Muscle of leg (tissue), 3 donors: ENCODE measurements at regions not wholly inside any gene's neighbourhood (a gene's known extent, or its start where the extent isn't known, plus 50 kb on each side); places are given as distances from the start of the nearest gene placed in this dataset.
A peak's percentile ranks its signal among the peaks of the same experiment; 100 is the strongest.

Experiments used
- DNase-seq: peaks from one replicate; pipeline ENCODE4 v3.0.0; 2013
- H3K27ac ChIP-seq: one replicate; pipeline ENCODE4 v1.5.1; 2013; ENCODE audit warnings: mild to moderate bottlenecking, low read length, control low read depth
- H3K27me3 ChIP-seq: one replicate; pipeline ENCODE4 v1.6.1; 2013; ENCODE audit warnings: low read length; ENCODE audit not compliant: control insufficient read depth, insufficient read depth
- H3K36me3 ChIP-seq: one replicate; pipeline ENCODE4 v1.6.1; 2013; ENCODE audit warnings: low read length; ENCODE audit not compliant: control insufficient read depth, insufficient read depth
- H3K4me1 ChIP-seq: one replicate; pipeline ENCODE4 v1.6.1; 2013; ENCODE audit warnings: low read length; ENCODE audit not compliant: control insufficient read depth, insufficient read depth
- H3K4me3 ChIP-seq: one replicate; pipeline ENCODE4 v1.5.1; 2013; ENCODE audit warnings: low read length, control low read depth
- H3K9me3 ChIP-seq: replicated peaks from 2 replicates; pipeline ENCODE4 v1.6.1; 2013; ENCODE audit warnings: low read depth, low read length; ENCODE audit not compliant: control insufficient read depth
- WGBS: methylation state at CpG from one replicate; pipeline ENCODE4 v1.1.5; 2013; ENCODE audit warnings: missing lambda C conversion rate; ENCODE audit not compliant: insufficient coverage; 5-methylcytosine and 5-hydroxymethylcytosine counted together

DNA sequence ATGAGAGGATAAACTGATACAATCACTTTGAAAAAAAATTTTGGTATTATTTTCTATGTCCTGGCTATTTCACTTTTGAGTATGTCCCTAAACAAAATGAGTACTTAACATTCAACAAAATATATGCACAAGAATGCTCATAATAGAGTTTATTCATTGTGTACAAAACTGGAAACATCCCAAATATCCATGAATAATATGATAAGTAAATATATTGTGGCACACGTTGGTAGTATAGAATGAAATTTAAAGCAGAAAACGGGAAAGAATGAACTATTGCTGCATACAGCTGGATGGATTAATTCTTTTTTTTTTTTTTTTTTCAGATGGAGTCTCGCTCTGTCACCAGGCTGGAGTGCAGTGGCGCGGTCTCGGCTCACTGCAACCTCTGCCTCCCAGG, 725.2 kb downstream of the LTN1 start:
- Histone ChIP-seq H3K27me3 (no peaks in the 10 kb centered on the region), H3K27ac (no peak overlapping the region), H3K4me1 (no peaks in the 10 kb centered on the region), H3K4me3 (no peak overlapping the region), H3K9me3 (no peaks in the 10 kb centered on the region), H3K36me3 (no peaks in the 10 kb centered on the region)
- WGBS, result no CpG with 5 or more reads among the region's 6 CpGs
- no peak for DNase-seq

- Histone ChIP-seq H3K4me1 (no peaks in the 10 kb centered on the region), H3K4me3 (no peak overlapping the region), H3K9me3 (no peaks in the 10 kb centered on the region), H3K36me3 (no peaks in the 10 kb centered on the region), H3K27me3 (no peaks in the 10 kb centered on the region), H3K27ac (no peak overlapping the region)
- no peak for DNase-seq
- WGBS, result no CpG with 5 or more reads among the region's 1 CpG
Measured at GRCh38 chr21:28266061-28266460, 726.6 kb downstream of the LTN1 start.

GRCh38 chr21:28263974-28264373, 728.7 kb downstream of the LTN1 start:
- DNase-seq, result no peak
- H3K27me3 ChIP-seq, result no peaks in the 10 kb centered on the region
- H3K4me1 ChIP-seq, result no peaks in the 10 kb centered on the region
- H3K9me3 ChIP-seq, result no peaks in the 10 kb centered on the region
- H3K4me3 ChIP-seq, result no peak overlapping the region
- no peaks in the 10 kb centered on the region for H3K36me3 ChIP-seq
- no peak overlapping the region for H3K27ac ChIP-seq
- WGBS, result 97% methylated on average over 3 of the region's 4 CpGs

GRCh38 chr21:28261298-28261697, 731.4 kb downstream of the LTN1 start:
- H3K4me1 ChIP-seq, result no peaks in the 10 kb centered on the region
- no peak overlapping the region for H3K4me3 ChIP-seq
- H3K27me3 ChIP-seq, result no peaks in the 10 kb centered on the region
- no peaks in the 10 kb centered on the region for H3K9me3 ChIP-seq
- DNase-seq, result peak; percentile 59
- WGBS, result no CpG with 5 or more reads among the region's 1 CpG
- H3K27ac ChIP-seq, result no peak overlapping the region
- no peaks in the 10 kb centered on the region for H3K36me3 ChIP-seq

DNA sequence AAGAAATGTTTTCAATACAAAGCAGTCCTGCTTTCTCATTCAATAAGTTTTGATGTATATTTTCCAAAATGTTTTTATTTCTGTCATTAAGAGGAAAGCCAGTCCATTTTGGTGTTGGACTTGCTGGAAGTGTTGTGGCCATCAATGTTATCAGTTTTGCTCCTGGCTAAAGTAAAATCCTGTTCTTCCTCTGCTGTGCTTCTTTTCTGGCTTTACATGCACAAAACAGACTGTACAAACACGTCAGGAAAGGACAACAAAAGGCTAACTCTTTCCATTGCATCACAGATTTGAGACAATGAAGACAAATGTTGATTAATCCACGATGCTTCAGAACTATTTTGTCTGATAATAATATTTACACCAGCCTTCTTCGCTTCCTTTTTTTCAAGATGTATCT, 735.4 kb downstream of the LTN1 start:
- H3K27ac ChIP-seq, result no peak overlapping the region

GRCh38 chr21:28256837-28257236, 735.8 kb downstream of the LTN1 start:
- no peak overlapping the region for H3K4me3 ChIP-seq
- no peaks in the 10 kb centered on the region for H3K36me3 ChIP-seq
- DNase-seq, result peak; percentile 56
- no peaks in the 10 kb centered on the region for H3K27me3 ChIP-seq
- H3K9me3 ChIP-seq, result no peaks in the 10 kb centered on the region
- H3K4me1 ChIP-seq, result no peaks in the 10 kb centered on the region
- WGBS, result no CpG with 5 or more reads among the region's 6 CpGs
- no peak overlapping the region for H3K27ac ChIP-seq

More for the DNA sequence above, 735.4 kb downstream of the LTN1 start:
- DNase-seq, result peak; percentile 63
- no peak overlapping the region for H3K4me3 ChIP-seq
- H3K9me3 ChIP-seq, result no peaks in the 10 kb centered on the region
- no peaks in the 10 kb centered on the region for H3K27me3 ChIP-seq
- WGBS, result no CpG with 5 or more reads among the region's 3 CpGs
- no peaks in the 10 kb centered on the region for H3K36me3 ChIP-seq
- no peaks in the 10 kb centered on the region for H3K4me1 ChIP-seq

GRCh38 chr21:28256420-28256831, 736.3 kb downstream of the LTN1 start:
- Histone ChIP-seq H3K4me3 (no peak overlapping the region), H3K4me1 (no peaks in the 10 kb centered on the region), H3K36me3 (no peaks in the 10 kb centered on the region), H3K27ac (no peak overlapping the region), H3K27me3 (no peaks in the 10 kb centered on the region), H3K9me3 (no peaks in the 10 kb centered on the region)
- no peak for DNase-seq
- no CpG with 5 or more reads among the region's 1 CpG for WGBS

DNA sequence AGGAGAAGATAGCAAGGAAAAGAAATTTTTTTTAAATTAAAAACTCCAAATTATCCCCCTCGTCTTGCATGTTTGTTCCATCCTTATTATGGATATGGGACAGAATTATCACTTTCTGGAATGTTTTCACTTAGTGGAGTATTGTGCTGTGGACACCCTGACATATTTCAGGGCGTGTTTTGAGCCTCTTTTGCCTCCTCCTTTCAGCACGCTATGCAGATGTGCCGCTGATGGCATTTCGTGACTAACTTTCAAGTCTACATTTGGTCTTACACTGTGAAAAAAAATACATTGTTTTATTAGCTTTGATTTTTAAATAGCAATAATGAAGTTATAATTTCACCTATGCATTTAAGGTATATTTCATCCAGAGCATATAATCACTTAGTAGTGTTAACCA, 738.7 kb downstream of the LTN1 start:
- H3K4me1 ChIP-seq, result no peaks in the 10 kb centered on the region
- no peaks in the 10 kb centered on the region for H3K36me3 ChIP-seq
- WGBS, result no CpG with 5 or more reads among the region's 5 CpGs
- no peak overlapping the region for H3K4me3 ChIP-seq
- H3K9me3 ChIP-seq, result no peaks in the 10 kb centered on the region
- H3K27me3 ChIP-seq, result no peaks in the 10 kb centered on the region
- H3K27ac ChIP-seq, result no peak overlapping the region
- no peak for DNase-seq

- no peak overlapping the region for H3K27ac ChIP-seq
- no CpG with 5 or more reads among the region's 3 CpGs for WGBS
- no peaks in the 10 kb centered on the region for H3K27me3 ChIP-seq
- H3K4me3 ChIP-seq, result no peak overlapping the region
- no peak for DNase-seq
- no peaks in the 10 kb centered on the region for H3K9me3 ChIP-seq
- no peaks in the 10 kb centered on the region for H3K36me3 ChIP-seq
- no peaks in the 10 kb centered on the region for H3K4me1 ChIP-seq
Measured at GRCh38 chr21:28253338-28253737, 739.3 kb downstream of the LTN1 start.

DNA sequence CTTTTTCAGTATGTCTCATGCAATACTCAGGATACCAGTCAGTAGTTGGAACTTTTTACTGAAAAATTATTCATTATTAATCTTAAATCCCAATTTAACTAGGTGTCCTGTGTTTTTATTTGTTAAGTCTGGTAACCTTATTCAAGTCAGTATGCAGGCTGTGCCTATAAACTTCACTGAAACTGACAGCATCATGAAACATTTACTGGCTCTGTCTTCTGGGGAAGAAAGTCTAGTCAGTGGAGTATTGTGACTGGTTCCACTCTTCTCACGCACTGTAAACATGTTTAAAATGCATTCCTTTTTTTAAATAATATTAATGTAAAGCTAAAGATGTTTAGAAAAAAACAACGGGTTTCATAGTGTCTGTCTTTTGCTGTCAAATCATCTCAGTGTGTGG, 739.7 kb downstream of the LTN1 start:
- H3K4me1 ChIP-seq, result no peaks in the 10 kb centered on the region
- H3K27ac ChIP-seq, result no peak overlapping the region
- no CpG with 5 or more reads among the region's 2 CpGs for WGBS
- no peaks in the 10 kb centered on the region for H3K36me3 ChIP-seq
- DNase-seq, result no peak
- no peaks in the 10 kb centered on the region for H3K9me3 ChIP-seq
- no peaks in the 10 kb centered on the region for H3K27me3 ChIP-seq
- H3K4me3 ChIP-seq, result no peak overlapping the region

- H3K27ac ChIP-seq, result no peak overlapping the region
- no peaks in the 10 kb centered on the region for H3K4me1 ChIP-seq
- no peaks in the 10 kb centered on the region for H3K36me3 ChIP-seq
- H3K9me3 ChIP-seq, result no peaks in the 10 kb centered on the region
- DNase-seq, result no peak
- 82% methylated on average over 4 of the region's 4 CpGs for WGBS
- H3K27me3 ChIP-seq, result no peaks in the 10 kb centered on the region
- no peak overlapping the region for H3K4me3 ChIP-seq
Measured at GRCh38 chr21:28250946-28251345, 741.7 kb downstream of the LTN1 start.
